Panc1 (cell line): ENCODE measurements at regions not wholly inside any gene's neighbourhood (a gene's known extent, or its start where the extent isn't known, plus 50 kb on each side); places are given as distances from the start of the nearest gene placed in this dataset.

ENCODE experiments used
- SIN3A ChIP-seq: IDR thresholded peaks from 2 replicates; pipeline ENCODE4 v1.6.1; 2012; ENCODE audit warnings: low read depth, mild to moderate bottlenecking, low read length, moderate library complexity, borderline replicate concordance; ENCODE audit not compliant: insufficient read depth
- TF ChIP-seq, protein P1 (sequence below): fragments of 450-650 bp; IDR thresholded peaks from 2 replicates; pipeline ENCODE4 v1.5.1; 2017; ENCODE audit warnings: mild to moderate bottlenecking
- TF ChIP-seq, protein P2 (sequence below), 2 experiments: IDR thresholded peaks; 2 replicates each; pipeline ENCODE4 v1.6.1; 2011 to 2012; ENCODE audit warnings: low read depth in 2 of 2, control low read depth in 1 of 2, low read length in 1 of 2, mild to moderate bottlenecking in 1 of 2, moderate library complexity in 1 of 2; ENCODE audit not compliant: insufficient read depth in 1 of 2

DNA sequence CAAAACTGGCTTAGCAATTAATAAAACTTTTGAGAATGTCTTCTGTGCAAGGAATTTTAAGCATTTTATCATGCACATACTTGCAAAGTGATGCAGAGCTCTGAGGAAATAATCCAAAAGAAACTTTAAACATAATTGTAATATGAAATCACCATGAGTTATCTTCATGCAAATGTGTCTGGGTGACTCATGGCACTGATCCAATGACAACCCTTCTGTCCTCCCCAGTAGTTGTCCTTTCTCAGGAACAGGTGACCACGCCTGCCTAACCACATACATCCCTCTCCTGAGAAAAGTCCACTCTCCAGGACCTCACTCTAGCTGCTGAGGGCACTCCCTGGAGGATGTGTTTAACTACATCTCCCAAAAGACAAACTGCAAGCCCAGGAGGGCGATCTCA is 530.6 kb upstream of the IL12A start:
- TF ChIP-seq, protein P1, sequence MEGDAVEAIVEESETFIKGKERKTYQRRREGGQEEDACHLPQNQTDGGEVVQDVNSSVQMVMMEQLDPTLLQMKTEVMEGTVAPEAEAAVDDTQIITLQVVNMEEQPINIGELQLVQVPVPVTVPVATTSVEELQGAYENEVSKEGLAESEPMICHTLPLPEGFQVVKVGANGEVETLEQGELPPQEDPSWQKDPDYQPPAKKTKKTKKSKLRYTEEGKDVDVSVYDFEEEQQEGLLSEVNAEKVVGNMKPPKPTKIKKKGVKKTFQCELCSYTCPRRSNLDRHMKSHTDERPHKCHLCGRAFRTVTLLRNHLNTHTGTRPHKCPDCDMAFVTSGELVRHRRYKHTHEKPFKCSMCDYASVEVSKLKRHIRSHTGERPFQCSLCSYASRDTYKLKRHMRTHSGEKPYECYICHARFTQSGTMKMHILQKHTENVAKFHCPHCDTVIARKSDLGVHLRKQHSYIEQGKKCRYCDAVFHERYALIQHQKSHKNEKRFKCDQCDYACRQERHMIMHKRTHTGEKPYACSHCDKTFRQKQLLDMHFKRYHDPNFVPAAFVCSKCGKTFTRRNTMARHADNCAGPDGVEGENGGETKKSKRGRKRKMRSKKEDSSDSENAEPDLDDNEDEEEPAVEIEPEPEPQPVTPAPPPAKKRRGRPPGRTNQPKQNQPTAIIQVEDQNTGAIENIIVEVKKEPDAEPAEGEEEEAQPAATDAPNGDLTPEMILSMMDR = no peak
- TF ChIP-seq, protein P2, sequence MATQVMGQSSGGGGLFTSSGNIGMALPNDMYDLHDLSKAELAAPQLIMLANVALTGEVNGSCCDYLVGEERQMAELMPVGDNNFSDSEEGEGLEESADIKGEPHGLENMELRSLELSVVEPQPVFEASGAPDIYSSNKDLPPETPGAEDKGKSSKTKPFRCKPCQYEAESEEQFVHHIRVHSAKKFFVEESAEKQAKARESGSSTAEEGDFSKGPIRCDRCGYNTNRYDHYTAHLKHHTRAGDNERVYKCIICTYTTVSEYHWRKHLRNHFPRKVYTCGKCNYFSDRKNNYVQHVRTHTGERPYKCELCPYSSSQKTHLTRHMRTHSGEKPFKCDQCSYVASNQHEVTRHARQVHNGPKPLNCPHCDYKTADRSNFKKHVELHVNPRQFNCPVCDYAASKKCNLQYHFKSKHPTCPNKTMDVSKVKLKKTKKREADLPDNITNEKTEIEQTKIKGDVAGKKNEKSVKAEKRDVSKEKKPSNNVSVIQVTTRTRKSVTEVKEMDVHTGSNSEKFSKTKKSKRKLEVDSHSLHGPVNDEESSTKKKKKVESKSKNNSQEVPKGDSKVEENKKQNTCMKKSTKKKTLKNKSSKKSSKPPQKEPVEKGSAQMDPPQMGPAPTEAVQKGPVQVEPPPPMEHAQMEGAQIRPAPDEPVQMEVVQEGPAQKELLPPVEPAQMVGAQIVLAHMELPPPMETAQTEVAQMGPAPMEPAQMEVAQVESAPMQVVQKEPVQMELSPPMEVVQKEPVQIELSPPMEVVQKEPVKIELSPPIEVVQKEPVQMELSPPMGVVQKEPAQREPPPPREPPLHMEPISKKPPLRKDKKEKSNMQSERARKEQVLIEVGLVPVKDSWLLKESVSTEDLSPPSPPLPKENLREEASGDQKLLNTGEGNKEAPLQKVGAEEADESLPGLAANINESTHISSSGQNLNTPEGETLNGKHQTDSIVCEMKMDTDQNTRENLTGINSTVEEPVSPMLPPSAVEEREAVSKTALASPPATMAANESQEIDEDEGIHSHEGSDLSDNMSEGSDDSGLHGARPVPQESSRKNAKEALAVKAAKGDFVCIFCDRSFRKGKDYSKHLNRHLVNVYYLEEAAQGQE (IDR thresholded peaks at IDR 0.05; ENCODE audit: insufficient read depth in 1 of 2, low read depth in 2 of 2, low read length in 1 of 2) = no peak
- TF ChIP-seq SIN3A = no peak
